ENCODE measurements at regions not wholly inside any gene's neighbourhood (a gene's known extent, or its start where the extent isn't known, plus 50 kb on each side); places are given as distances from the start of the nearest gene placed in this dataset.

- DNase-seq, result no peak
Measured at GRCh38 chr18:22283397-22283796, 114.0 kb downstream of the GATA6 start.

DNA sequence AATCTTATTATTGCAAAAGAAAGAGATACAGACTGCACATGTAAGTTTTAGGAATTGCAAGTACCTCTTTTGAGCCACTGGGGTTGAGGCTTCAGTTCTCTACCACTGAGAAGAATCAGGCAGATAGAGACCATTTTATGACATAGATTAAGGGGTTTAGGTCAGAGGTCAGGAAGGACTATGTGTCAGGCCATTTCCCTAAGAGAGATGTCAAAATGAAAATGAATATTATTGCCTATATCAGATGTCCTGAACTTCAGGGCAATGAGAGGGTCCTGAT, 113.7 kb downstream of the GATA6 start:
- DNase-seq, result no peak

GRCh38 chr18:22282311-22283115, 113.1 kb downstream of the GATA6 start:
- DNase-seq, result peak; percentile 15

GRCh38 chr18:22280453-22280750, 111.0 kb downstream of the GATA6 start:
- DNase-seq, result no peak

GRCh38 chr18:22279741-22280452, 110.5 kb downstream of the GATA6 start:
- DNase-seq, result no peak

- no peak for DNase-seq
Measured at GRCh38 chr18:22278798-22279197, 109.4 kb downstream of the GATA6 start.

GRCh38 chr18:22277758-22278157, 108.4 kb downstream of the GATA6 start:
- no peak for DNase-seq

DNA sequence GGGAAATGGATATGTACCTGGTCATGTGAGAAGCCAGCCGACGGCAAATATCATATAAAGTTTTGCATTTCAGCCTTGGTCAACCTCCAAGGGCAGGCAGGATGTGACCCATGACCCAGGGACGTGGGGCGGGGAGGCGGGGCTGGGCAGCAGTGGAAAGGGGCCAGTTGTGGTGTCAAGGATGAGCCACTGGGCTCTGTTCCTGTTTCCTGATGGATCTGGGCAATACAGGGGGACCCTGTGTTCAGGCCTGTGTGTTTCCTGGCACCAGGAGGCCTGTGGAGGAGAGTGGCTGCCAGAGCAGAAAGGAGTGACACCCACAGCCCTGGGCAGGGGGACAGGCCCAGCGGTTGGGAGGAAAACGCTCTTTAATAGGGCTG, 106.9 kb downstream of the GATA6 start:
- no peak for DNase-seq

GRCh38 chr18:22275706-22276333, 106.4 kb downstream of the GATA6 start:
- DNase-seq, result no peak

DNA sequence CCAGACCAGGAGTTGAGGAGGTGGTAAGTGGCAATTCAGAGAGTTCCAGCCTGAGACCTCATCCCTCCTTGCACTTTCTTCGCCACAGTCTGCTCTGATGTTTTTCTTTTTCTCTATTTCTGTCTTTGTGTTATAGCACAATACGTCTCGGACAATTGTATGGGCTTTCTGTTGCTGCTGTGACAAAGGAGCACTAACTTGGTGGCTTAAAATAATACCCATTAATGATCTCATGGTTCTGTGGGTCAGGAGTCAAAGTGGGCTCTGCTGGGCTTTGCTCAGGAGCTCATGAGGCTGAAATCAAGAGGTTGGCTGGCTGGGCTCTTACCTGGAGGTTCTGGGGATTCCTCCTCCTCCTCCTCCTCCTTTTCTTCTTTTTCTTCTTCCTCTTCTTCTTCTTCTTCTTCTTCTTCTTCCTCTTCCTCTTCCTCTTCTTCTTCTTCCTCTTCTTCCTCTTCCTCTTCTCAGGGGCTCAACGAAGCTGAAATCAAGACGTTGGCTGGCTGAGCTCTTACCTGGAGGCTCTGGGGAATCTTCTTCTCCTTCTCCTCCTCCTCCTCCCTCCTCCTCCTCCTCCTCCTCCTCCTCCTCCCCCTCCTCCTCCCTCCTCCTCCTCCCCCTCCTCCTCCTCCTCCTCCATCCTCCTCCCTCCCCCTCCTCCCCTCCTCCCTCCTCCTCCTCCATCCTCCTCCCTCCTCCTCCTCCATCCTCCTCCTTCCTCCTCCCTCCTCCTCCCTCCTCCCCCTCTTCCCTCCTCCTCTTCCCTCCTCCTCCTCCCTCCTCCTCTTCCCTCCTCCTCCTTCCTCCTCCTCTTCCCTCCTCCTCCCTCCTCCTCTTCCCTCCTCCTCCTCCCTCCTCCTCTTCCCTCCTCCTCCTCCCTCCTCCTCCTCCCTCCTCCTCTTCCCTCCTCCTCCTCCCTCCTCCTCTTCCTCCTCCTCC, 104.0 kb downstream of the GATA6 start:
- DNase-seq, result no peak

DNA sequence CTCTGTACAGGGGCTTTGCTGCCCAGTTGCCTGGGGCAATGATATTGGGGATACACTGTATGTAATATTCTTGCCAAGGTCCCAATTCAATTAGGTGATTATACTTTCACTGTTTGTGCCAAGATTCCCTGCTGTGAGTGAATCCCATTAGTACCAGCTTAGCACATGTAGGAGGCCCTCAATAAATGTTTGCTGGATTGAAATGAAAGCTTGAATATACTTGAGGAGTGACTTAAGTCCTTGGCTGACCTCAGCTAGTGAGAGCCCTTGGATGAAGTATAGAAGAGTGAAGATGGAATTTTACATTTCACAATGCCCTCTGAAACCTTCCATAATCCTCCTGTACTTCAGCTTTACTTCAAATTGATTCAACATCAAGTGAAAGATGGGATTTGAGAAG, 102.9 kb downstream of the GATA6 start:
- DNase-seq, result no peak

GRCh38 chr18:22271030-22271429, 101.6 kb downstream of the GATA6 start:
- DNase-seq, result no peak

- DNase-seq, result peak; percentile 30
Measured at GRCh38 chr18:22268641-22269128, 99.3 kb downstream of the GATA6 start.

GRCh38 chr18:22267697-22268096, 98.3 kb downstream of the GATA6 start:
- no peak for DNase-seq

- DNase-seq, result no peak
Measured at GRCh38 chr18:22267225-22267624, 97.8 kb downstream of the GATA6 start.

DNA sequence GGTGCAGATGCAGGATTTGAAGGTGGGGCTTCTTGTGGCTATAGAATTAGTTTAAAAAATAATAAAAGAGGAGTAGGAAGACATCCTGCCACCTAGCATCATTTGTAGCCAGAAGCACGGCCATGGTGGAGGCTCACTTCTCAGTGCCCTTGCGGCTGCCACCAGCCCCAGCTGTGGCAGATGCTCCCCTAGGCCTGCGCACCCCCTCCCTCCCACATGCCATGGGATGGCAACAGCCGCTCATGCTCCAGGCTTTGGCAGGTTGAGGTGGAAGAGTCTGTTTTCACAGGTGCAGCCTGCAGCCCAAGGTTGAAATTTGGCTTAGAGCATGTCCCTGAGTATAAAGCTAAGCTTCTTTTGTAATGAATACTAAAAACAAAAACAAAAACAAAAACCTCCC, 96.4 kb downstream of the GATA6 start:
- DNase-seq, result no peak

GRCh38 chr18:22260208-22260820, 90.9 kb downstream of the GATA6 start:
- DNase-seq, result no peak

- DNase-seq, result no peak
Measured at GRCh38 chr18:22257022-22257543, 87.7 kb downstream of the GATA6 start.

DNA sequence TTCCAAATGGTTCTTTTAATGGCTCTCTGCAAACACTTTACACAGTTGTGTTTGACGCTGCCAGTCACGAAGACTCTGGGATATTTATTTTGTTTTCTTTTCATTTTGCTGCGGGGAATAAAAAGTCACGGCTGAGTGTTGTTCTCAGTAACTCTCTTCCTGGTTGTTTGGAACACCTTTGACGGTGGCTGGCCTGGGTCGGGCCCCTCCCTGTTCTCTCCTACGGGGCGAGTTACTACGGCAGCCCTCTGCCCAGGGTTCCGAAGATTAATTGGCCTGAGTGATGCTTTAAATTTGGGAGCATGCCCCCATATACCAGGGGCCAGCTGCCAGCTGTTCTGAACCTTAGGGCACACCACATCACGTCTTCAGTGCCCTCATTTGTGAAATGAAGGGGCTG, 84.7 kb downstream of the GATA6 start:
- DNase-seq, result no peak

GRCh38 chr18:22253676-22254075, 84.3 kb downstream of the GATA6 start:
- DNase-seq, result no peak

GRCh38 chr18:22253156-22253555, 83.8 kb downstream of the GATA6 start:
- no peak for DNase-seq

All from NCI-H748 treated with DMSO at 0.1 percent for 48 hours (cell line).